ENCODE measurements at regions not wholly inside any gene's neighbourhood (a gene's known extent, or its start where the extent isn't known, plus 50 kb on each side); places are given as distances from the start of the nearest gene placed in this dataset.

DNA sequence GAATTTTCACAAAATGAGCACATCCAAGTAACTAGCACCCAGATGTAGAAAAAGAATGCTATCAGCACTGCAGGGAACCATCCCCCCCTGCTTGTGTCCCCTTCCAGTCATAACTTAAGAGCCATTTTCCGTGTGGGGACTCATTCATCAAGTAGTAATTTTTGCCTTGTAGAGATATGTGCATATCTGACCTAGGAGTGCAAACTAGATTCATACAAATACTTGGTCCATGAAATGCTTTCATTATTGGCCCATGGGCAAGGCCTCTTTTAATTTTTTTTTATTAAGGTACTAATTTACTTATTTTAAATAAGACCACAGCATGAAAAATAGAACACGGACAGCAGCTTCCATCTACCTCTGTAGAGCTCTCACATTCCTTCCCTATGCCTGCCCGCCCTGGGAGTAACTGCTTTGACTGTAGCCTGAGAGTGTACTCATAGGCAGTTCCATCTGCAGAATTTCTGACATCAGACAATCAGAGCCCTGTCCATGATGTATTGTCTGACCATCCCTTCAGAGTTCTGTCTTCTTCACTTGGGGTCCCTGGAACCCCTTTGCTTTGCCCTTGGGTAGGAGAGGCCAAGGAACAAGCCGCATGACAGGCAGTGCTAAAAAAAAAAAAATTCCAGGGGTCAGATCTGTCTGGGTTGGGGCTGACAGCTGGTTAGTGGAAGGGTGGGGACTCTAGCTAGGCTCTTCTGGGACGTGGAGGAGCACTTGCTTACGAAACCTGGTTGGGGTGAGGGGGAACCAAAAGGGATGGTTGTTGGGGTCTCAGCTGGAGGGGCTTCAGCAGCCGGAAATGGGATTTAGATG lies 131.7 kb downstream of the C12orf75 start:
- ChIA-PET CTCF (interaction anchor here (1.2 kb wide), 1 partner anchor 11 kb away, joined by 3 read pairs; no protein-coding TSS in a partner anchor), POLR2A (no interaction called here)
- no peak for ATAC-seq (ENCODE audit: poor library complexity)

GRCh38 chr12:105462831-105463230 lies 132.3 kb downstream of the C12orf75 start:
- no peak for DNase-seq
- H3K36me3 Mint-ChIP-seq (ENCODE audit: low read depth), result no peaks in the 10 kb centered on the region
- Histone ChIP-seq H3K4me1 (ENCODE audit: insufficient read depth, low read length) (no peaks in the 10 kb centered on the region), H3K36me3 (ENCODE audit: insufficient read depth, low read length) (no peaks in the 10 kb centered on the region), H3K4me3 (ENCODE audit: low read length) (no peak overlapping the region), H3K27ac (ENCODE audit: low read depth in 1 of 2, low read length in 2 of 2) (no peak overlapping the region), H3K9me3 (ENCODE audit: control insufficient read depth in 1 of 2, insufficient read depth in 1 of 2, low read length in 2 of 2) (peaks cover 0 to 5% of the 10 kb centered on the region in 2 experiments), H3K27me3 (ENCODE audit: control insufficient read depth in 1 of 2, insufficient read depth in 2 of 2, low read length in 2 of 2) (peaks cover 3 to 4% of the 10 kb centered on the region in 2 experiments)
- intact Hi-C loops (cut with DNase I, micrococcal nuclease), result no loop called here
- no peaks in the 10 kb centered on the region for H3K4me1 Mint-ChIP-seq (ENCODE audit: low read depth)
- TF ChIP-seq CTCF (IDR thresholded peaks at IDR 0.05), result no peak
- H3K27me3 Mint-ChIP-seq, result peaks cover 10% of the 10 kb centered on the region
- H3K27ac Mint-ChIP-seq, result no peak overlapping the region
- H3K4me3 Mint-ChIP-seq, result no peak overlapping the region
- no peak for ATAC-seq (ENCODE audit: poor library complexity)
- POLR2A ChIA-PET, result no interaction called here
- H3K9me3 Mint-ChIP-seq, result no peaks in the 10 kb centered on the region
- CTCF ChIA-PET, result interaction anchor here (1.2 kb wide), 1 partner anchor 10 kb away, joined by 3 read pairs; no protein-coding TSS in a partner anchor

More for the DNA sequence above, 131.7 kb downstream of the C12orf75 start:
- no peak for DNase-seq
- H3K27me3 Mint-ChIP-seq, result peaks cover 10% of the 10 kb centered on the region
- Histone ChIP-seq H3K27me3 (ENCODE audit: control insufficient read depth in 1 of 2, insufficient read depth in 2 of 2, low read length in 2 of 2) (peaks cover 3 to 4% of the 10 kb centered on the region in 2 experiments), H3K4me3 (ENCODE audit: low read length) (no peak overlapping the region), H3K4me1 (ENCODE audit: insufficient read depth, low read length) (no peaks in the 10 kb centered on the region), H3K36me3 (ENCODE audit: insufficient read depth, low read length) (no peaks in the 10 kb centered on the region), H3K9me3 (ENCODE audit: control insufficient read depth in 1 of 2, insufficient read depth in 1 of 2, low read length in 2 of 2) (peaks cover 0 to 5% of the 10 kb centered on the region in 2 experiments), H3K27ac (ENCODE audit: low read depth in 1 of 2, low read length in 2 of 2) (no peak overlapping the region)
- no peak overlapping the region for H3K4me3 Mint-ChIP-seq
- H3K36me3 Mint-ChIP-seq (ENCODE audit: low read depth), result no peaks in the 10 kb centered on the region
- intact Hi-C loops (cut with DNase I, micrococcal nuclease), result no loop called here
- H3K27ac Mint-ChIP-seq, result no peak overlapping the region
- H3K4me1 Mint-ChIP-seq (ENCODE audit: low read depth), result no peaks in the 10 kb centered on the region
- H3K9me3 Mint-ChIP-seq, result no peaks in the 10 kb centered on the region
- no peak for TF ChIP-seq CTCF (IDR thresholded peaks at IDR 0.05)

DNA sequence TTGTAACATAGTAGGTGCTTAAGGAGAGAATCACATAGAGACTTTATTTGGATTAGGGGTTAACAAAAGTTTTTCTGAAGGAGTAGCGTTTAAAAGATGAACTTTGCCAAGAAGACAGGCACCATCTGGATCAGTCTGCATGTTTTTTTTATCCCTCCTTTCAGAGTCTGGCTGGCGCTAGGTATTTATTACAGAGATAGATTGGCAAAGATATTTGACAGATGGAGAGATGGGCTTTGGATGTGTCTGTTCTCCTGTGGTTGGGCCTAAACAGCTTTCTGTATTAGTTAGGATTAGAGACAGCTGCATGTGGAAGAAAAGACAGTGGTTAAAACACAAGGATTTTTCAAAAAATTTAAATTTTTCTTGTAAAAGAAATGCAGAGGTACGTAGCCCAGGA lies 133.9 kb downstream of the C12orf75 start:
- intact Hi-C loops (cut with DNase I, micrococcal nuclease), result no loop called here
- Histone ChIP-seq H3K27me3 (ENCODE audit: control insufficient read depth in 1 of 2, insufficient read depth in 2 of 2, low read length in 2 of 2) (peaks cover 4 to 5% of the 10 kb centered on the region in 2 experiments), H3K9me3 (ENCODE audit: control insufficient read depth in 1 of 2, insufficient read depth in 1 of 2, low read length in 2 of 2) (no peaks in the 10 kb centered on the region), H3K27ac (ENCODE audit: low read depth in 1 of 2, low read length in 2 of 2) (no peak overlapping the region), H3K4me1 (ENCODE audit: insufficient read depth, low read length) (no peaks in the 10 kb centered on the region), H3K36me3 (ENCODE audit: insufficient read depth, low read length) (no peaks in the 10 kb centered on the region), H3K4me3 (ENCODE audit: low read length) (no peak overlapping the region)
- no peak for ATAC-seq (ENCODE audit: poor library complexity)
- Mint-ChIP-seq H3K4me1 (ENCODE audit: low read depth) (no peaks in the 10 kb centered on the region), H3K27ac (no peak overlapping the region), H3K4me3 (no peak overlapping the region), H3K9me3 (no peaks in the 10 kb centered on the region), H3K27me3 (peaks cover 17% of the 10 kb centered on the region), H3K36me3 (ENCODE audit: low read depth) (no peaks in the 10 kb centered on the region)
- no peak for TF ChIP-seq CTCF (IDR thresholded peaks at IDR 0.05)
- POLR2A ChIA-PET, result no interaction called here
- CTCF ChIA-PET, result no interaction called here
- DNase-seq, result no peak

Measured in CD4-positive, alpha-beta T cell (primary cell).